ENCODE measurements at regions not wholly inside any gene's neighbourhood (a gene's known extent, or its start where the extent isn't known, plus 50 kb on each side); places are given as distances from the start of the nearest gene placed in this dataset.
A peak's percentile ranks its signal among the peaks of the same experiment; 100 is the strongest.

DNA sequence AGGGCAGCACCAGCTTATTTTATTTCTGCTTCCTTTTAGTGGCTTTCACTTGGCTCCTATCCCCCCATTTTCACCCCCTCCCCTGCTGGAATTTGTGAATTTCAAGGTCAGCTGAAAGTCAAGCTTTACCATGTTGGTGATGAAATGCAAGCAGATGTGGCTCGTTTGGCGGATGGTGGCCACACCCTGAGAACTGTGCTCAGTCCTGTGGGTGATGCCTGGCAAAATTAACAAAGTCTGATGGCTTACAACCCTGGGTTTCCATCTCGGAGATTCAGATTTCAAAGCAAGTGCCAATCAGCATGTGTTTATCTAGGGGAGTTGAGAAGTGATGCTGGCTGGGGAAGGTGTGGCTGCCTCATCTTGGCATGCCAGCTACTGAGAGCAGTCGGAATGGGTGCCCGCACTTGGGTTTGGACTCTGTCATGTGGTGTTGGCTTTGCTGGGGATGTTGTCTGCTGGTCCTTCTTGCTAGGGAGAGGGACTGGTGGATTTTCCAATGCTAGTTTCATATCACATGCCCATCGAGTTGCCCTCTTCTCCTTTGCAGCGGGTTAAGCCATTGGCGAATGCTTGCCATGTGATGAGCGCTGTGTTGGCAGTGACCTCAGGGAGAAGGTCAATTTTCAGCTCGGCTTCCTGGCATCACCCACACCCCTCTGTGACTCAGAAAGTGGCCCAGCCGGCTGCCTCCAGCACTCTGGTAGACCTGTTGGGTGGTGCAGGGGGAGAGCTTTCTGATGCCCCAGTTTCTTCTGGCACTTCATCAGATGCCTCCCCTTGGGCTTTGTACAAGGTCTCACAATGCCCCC lies 77.0 kb upstream of the PITX1 start:
- Histone ChIP-seq H3K27ac (ENCODE audit: low read depth in 2 of 2, low read length in 1 of 2) (peak overlapping the region; percentile 96 to 99), H3K4me1 (ENCODE audit: control insufficient read depth in 2 of 2, insufficient read depth in 2 of 2, low read length in 1 of 2) (peaks cover 7 to 31% of the 10 kb centered on the region in 2 donors)
- 46 to 55% methylated on average over 11 of the region's 11 CpGs for WGBS, 2 donors

GRCh38 chr5:135108992-135109391 lies 75.0 kb upstream of the PITX1 start:
- peaks cover 0 to 3% of the 10 kb centered on the region in 2 donors for H3K36me3 ChIP-seq (ENCODE audit: control insufficient read depth in 2 of 2, insufficient read depth in 2 of 2, low read length in 1 of 2)
- H3K4me1 ChIP-seq (ENCODE audit: control insufficient read depth in 2 of 2, insufficient read depth in 2 of 2, low read length in 1 of 2), result peaks cover 7 to 28% of the 10 kb centered on the region in 2 donors
- H3K27me3 ChIP-seq (ENCODE audit: control insufficient read depth in 1 of 2, insufficient read depth in 2 of 2, low read length in 2 of 2), result no peaks in the 10 kb centered on the region
- H3K27ac ChIP-seq (ENCODE audit: low read depth in 2 of 2, low read length in 1 of 2), result no peak overlapping the region
- no peak overlapping the region for H3K4me3 ChIP-seq (ENCODE audit: low read depth in 1 of 2, low read length in 2 of 2)
- H3K9me3 ChIP-seq (ENCODE audit: control insufficient read depth in 2 of 2, insufficient read depth in 1 of 2, low read depth in 1 of 2, low read length in 1 of 2), result peaks cover 0 to 3% of the 10 kb centered on the region in 2 donors
- WGBS, 2 donors, result 92 to 94% methylated on average over 7 of the region's 7 CpGs

More for the DNA sequence above, 77.0 kb upstream of the PITX1 start:
- Histone ChIP-seq H3K9me3 (ENCODE audit: control insufficient read depth in 2 of 2, insufficient read depth in 1 of 2, low read depth in 1 of 2, low read length in 1 of 2) (no peaks in the 10 kb centered on the region), H3K4me3 (ENCODE audit: low read depth in 1 of 2, low read length in 2 of 2) (no peak overlapping the region), H3K36me3 (ENCODE audit: control insufficient read depth in 2 of 2, insufficient read depth in 2 of 2, low read length in 1 of 2) (no peaks in the 10 kb centered on the region), H3K27me3 (ENCODE audit: control insufficient read depth in 1 of 2, insufficient read depth in 2 of 2, low read length in 2 of 2) (no peaks in the 10 kb centered on the region)

DNA sequence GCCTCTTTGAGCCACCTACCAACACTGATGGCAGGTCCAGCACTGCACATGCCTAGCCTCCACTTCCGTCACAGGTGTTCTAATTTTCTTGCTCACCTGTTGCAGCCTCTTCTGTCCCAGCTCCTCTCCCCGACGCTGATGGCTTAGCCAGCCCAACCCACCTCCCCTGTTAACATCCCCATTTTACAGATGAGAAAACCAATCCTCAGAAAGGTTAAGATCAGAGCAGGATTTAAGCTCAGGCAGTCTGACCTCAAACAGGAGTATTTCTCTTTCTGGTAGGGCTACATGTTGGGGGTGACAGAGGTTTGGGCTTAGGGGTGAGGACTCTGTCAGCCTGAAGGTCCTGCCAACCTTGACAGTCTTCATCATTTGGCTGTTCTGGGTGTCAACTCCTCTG lies 74.5 kb upstream of the PITX1 start:
- H3K27ac ChIP-seq (ENCODE audit: low read depth in 2 of 2, low read length in 1 of 2), result no peak overlapping the region
- peaks cover 0 to 3% of the 10 kb centered on the region in 2 donors for H3K9me3 ChIP-seq (ENCODE audit: control insufficient read depth in 2 of 2, insufficient read depth in 1 of 2, low read depth in 1 of 2, low read length in 1 of 2)
- no peaks in the 10 kb centered on the region for H3K27me3 ChIP-seq (ENCODE audit: control insufficient read depth in 1 of 2, insufficient read depth in 2 of 2, low read length in 2 of 2)
- peaks cover 7 to 28% of the 10 kb centered on the region in 2 donors for H3K4me1 ChIP-seq (ENCODE audit: control insufficient read depth in 2 of 2, insufficient read depth in 2 of 2, low read length in 1 of 2)
- H3K36me3 ChIP-seq (ENCODE audit: control insufficient read depth in 2 of 2, insufficient read depth in 2 of 2, low read length in 1 of 2), result peaks cover 0 to 3% of the 10 kb centered on the region in 2 donors
- WGBS, 2 donors, result 97 to 98% methylated on average over 3 of the region's 3 CpGs
- no peak overlapping the region for H3K4me3 ChIP-seq (ENCODE audit: low read depth in 1 of 2, low read length in 2 of 2)

GRCh38 chr5:135107986-135108385 lies 74.0 kb upstream of the PITX1 start:
- 88 to 90% methylated on average over 3 of the region's 3 CpGs for WGBS, 2 donors
- Histone ChIP-seq H3K4me1 (ENCODE audit: control insufficient read depth in 2 of 2, insufficient read depth in 2 of 2, low read length in 1 of 2) (peaks cover 7 to 28% of the 10 kb centered on the region in 2 donors), H3K36me3 (ENCODE audit: control insufficient read depth in 2 of 2, insufficient read depth in 2 of 2, low read length in 1 of 2) (peaks cover 0 to 3% of the 10 kb centered on the region in 2 donors), H3K9me3 (ENCODE audit: control insufficient read depth in 2 of 2, insufficient read depth in 1 of 2, low read depth in 1 of 2, low read length in 1 of 2) (peaks cover 0 to 3% of the 10 kb centered on the region in 2 donors), H3K4me3 (ENCODE audit: low read depth in 1 of 2, low read length in 2 of 2) (no peak overlapping the region), H3K27me3 (ENCODE audit: control insufficient read depth in 1 of 2, insufficient read depth in 2 of 2, low read length in 2 of 2) (no peaks in the 10 kb centered on the region), H3K27ac (ENCODE audit: low read depth in 2 of 2, low read length in 1 of 2) (no peak overlapping the region)

DNA sequence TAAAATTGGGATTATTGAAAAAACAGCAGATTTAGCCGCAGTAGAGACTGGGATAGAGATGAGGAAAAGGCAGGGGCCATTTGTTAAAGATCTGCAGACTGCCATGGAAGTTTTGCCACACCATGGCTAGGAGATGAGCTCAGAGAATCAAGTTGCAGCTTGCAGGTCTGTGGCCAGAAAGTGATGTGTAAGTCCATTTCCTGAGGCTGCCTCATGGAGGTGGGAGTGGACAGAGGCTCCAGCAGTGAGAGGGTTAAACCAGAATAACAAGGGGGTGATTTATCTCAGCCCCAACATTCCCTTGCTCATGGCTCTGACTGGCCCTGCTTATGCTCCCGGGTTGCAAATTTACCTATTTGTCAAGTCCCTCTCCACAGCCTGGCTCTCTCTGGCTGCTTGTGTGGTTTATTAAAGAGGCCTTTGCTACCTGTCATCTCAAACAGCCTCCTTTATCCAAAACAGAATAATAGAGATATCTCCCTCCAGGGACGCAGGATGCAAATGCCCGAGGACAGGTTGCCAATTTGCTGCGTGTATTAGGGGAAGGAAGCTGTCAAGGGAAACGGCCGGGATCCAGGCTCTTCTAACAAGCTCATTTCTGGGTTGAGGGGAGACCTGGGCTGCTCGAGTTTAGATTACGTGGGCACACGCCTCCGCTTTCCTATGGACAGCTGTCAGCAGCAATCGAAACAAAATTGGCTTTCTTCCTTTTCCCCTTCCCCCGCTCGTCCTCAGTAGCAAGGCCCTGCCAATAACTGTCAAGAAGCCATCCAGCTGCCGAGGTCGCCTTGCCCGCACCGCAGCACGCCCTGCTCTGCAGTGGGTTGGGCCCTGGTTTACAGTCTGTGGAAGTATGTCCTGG lies 72.8 kb upstream of the PITX1 start:
- no peaks in the 10 kb centered on the region for H3K27me3 ChIP-seq (ENCODE audit: control insufficient read depth in 1 of 2, insufficient read depth in 2 of 2, low read length in 2 of 2)
- peak overlapping the region in 1 of 2 donors; percentile 2 for H3K27ac ChIP-seq (ENCODE audit: low read depth in 2 of 2, low read length in 1 of 2)
- no peak overlapping the region for H3K4me3 ChIP-seq (ENCODE audit: low read depth in 1 of 2, low read length in 2 of 2)
- H3K4me1 ChIP-seq (ENCODE audit: control insufficient read depth in 2 of 2, insufficient read depth in 2 of 2, low read length in 1 of 2), result peaks cover 3 to 25% of the 10 kb centered on the region in 2 donors
- H3K36me3 ChIP-seq (ENCODE audit: control insufficient read depth in 2 of 2, insufficient read depth in 2 of 2, low read length in 1 of 2), result peaks cover 0 to 3% of the 10 kb centered on the region in 2 donors
- peaks cover 0 to 3% of the 10 kb centered on the region in 2 donors for H3K9me3 ChIP-seq (ENCODE audit: control insufficient read depth in 2 of 2, insufficient read depth in 1 of 2, low read depth in 1 of 2, low read length in 1 of 2)
- 56 to 74% methylated on average over 19 of the region's 19 CpGs for WGBS, 2 donors

GRCh38 chr5:135106136-135106535 lies 72.1 kb upstream of the PITX1 start:
- Histone ChIP-seq H3K27ac (ENCODE audit: low read depth in 2 of 2, low read length in 1 of 2) (no peak overlapping the region), H3K4me3 (ENCODE audit: low read depth in 1 of 2, low read length in 2 of 2) (no peak overlapping the region), H3K27me3 (ENCODE audit: control insufficient read depth in 1 of 2, insufficient read depth in 2 of 2, low read length in 2 of 2) (no peaks in the 10 kb centered on the region), H3K36me3 (ENCODE audit: control insufficient read depth in 2 of 2, insufficient read depth in 2 of 2, low read length in 1 of 2) (peaks cover 0 to 3% of the 10 kb centered on the region in 2 donors), H3K4me1 (ENCODE audit: control insufficient read depth in 2 of 2, insufficient read depth in 2 of 2, low read length in 1 of 2) (peaks cover 3 to 20% of the 10 kb centered on the region in 2 donors), H3K9me3 (ENCODE audit: control insufficient read depth in 2 of 2, insufficient read depth in 1 of 2, low read depth in 1 of 2, low read length in 1 of 2) (peaks cover 0 to 3% of the 10 kb centered on the region in 2 donors)
- 66 to 72% methylated on average over 3 of the region's 3 CpGs for WGBS, 2 donors

DNA sequence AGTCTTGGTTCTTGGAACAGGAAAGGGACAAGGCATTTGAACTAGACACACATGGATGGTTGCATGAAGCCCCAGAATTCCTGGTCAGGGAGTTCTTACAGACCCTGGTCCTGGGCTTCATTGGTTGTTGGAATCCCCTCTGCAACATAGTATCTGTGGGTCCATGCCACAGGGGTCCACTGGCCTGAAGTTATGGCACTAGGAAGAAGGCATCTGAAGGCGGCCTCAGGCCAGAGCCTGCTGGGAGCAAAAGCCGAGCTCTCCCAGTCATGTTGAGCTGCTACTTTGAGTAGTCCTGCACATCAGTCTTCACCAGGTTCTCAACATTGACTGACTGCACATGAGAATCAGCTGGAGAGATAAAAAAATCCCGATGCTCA lies 71.1 kb upstream of the PITX1 start:
- 91 to 92% methylated on average over 3 of the region's 3 CpGs for WGBS, 2 donors
- H3K36me3 ChIP-seq (ENCODE audit: control insufficient read depth in 2 of 2, insufficient read depth in 2 of 2, low read length in 1 of 2), result peaks cover 0 to 3% of the 10 kb centered on the region in 2 donors
- no peak overlapping the region for H3K4me3 ChIP-seq (ENCODE audit: low read depth in 1 of 2, low read length in 2 of 2)
- peaks cover 0 to 3% of the 10 kb centered on the region in 2 donors for H3K9me3 ChIP-seq (ENCODE audit: control insufficient read depth in 2 of 2, insufficient read depth in 1 of 2, low read depth in 1 of 2, low read length in 1 of 2)
- peaks cover 3 to 19% of the 10 kb centered on the region in 2 donors for H3K4me1 ChIP-seq (ENCODE audit: control insufficient read depth in 2 of 2, insufficient read depth in 2 of 2, low read length in 1 of 2)
- H3K27me3 ChIP-seq (ENCODE audit: control insufficient read depth in 1 of 2, insufficient read depth in 2 of 2, low read length in 2 of 2), result no peaks in the 10 kb centered on the region
- no peak overlapping the region for H3K27ac ChIP-seq (ENCODE audit: low read depth in 2 of 2, low read length in 1 of 2)

DNA sequence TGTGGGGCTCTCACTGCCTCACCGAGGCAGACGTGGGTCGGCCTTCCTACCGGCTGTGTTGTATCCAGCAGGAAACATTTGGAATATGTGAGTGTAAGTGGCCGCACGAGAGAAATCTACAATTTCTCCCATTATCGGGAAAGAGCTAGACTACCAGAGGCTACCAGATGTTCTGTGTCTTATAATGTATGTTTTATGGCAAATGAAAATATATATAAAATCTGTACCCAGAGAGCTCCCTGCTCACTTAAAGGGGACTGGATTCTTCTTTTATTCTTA lies 69.5 kb upstream of the PITX1 start:
- 84 to 87% methylated on average over 7 of the region's 7 CpGs for WGBS, 2 donors
- no peak overlapping the region for H3K27ac ChIP-seq (ENCODE audit: low read depth in 2 of 2, low read length in 1 of 2)
- no peaks in the 10 kb centered on the region for H3K27me3 ChIP-seq (ENCODE audit: control insufficient read depth in 1 of 2, insufficient read depth in 2 of 2, low read length in 2 of 2)
- H3K36me3 ChIP-seq (ENCODE audit: control insufficient read depth in 2 of 2, insufficient read depth in 2 of 2, low read length in 1 of 2), result peaks cover 0 to 3% of the 10 kb centered on the region in 2 donors
- H3K4me3 ChIP-seq (ENCODE audit: low read depth in 1 of 2, low read length in 2 of 2), result no peak overlapping the region
- H3K4me1 ChIP-seq (ENCODE audit: control insufficient read depth in 2 of 2, insufficient read depth in 2 of 2, low read length in 1 of 2), result peaks cover 3 to 12% of the 10 kb centered on the region in 2 donors
- peaks cover 0 to 3% of the 10 kb centered on the region in 2 donors for H3K9me3 ChIP-seq (ENCODE audit: control insufficient read depth in 2 of 2, insufficient read depth in 1 of 2, low read depth in 1 of 2, low read length in 1 of 2)

DNA sequence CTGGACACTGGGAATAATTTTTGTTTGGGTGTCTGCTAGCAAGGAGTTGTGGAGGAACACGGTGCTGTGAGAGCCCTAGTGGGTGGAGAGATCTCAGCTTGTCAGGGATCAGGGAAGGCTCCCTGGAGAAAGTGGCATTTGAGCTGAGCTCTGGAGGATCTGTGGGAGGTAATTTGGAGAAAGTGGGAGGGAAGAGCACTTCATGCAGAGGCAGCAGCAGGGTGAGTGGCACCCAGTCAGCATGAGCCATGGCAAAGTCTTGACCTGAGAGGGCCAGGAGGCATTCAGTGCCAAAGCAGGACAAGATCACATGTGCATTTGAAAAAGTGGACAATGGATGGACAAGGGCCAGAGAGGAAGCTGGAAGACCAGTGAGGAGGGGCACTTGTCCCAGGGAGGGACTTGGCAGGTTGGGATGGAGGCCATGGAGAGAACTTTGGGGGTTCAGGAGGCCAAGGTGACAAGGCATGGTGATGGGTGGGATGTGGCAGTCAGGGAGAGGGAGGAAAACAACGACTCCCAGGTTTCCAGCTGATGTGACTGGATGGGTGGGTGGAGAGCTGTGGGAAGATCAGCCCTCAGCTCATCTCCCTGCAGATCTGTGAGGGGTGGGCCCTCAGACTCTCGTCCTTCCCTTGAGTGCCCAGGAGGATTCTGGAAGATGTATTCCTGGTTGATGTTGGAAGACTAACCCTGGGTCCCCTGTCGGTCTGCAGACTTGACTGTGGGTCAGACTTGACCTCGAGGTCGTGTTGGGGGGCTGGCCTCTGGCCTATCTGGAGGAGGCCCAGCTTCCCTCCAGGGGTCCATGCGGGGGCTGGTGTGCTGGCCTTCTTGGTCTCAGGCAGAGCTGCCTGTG lies 68.9 kb upstream of the PITX1 start:
- H3K27me3 ChIP-seq (ENCODE audit: control insufficient read depth in 1 of 2, insufficient read depth in 2 of 2, low read length in 2 of 2), result no peaks in the 10 kb centered on the region
- no peak overlapping the region for H3K4me3 ChIP-seq (ENCODE audit: low read depth in 1 of 2, low read length in 2 of 2)
- 80 to 81% methylated on average over 7 of the region's 7 CpGs for WGBS, 2 donors
- H3K36me3 ChIP-seq (ENCODE audit: control insufficient read depth in 2 of 2, insufficient read depth in 2 of 2, low read length in 1 of 2), result peaks cover 0 to 3% of the 10 kb centered on the region in 2 donors
- no peak overlapping the region for H3K27ac ChIP-seq (ENCODE audit: low read depth in 2 of 2, low read length in 1 of 2)
- peaks cover 0 to 3% of the 10 kb centered on the region in 2 donors for H3K9me3 ChIP-seq (ENCODE audit: control insufficient read depth in 2 of 2, insufficient read depth in 1 of 2, low read depth in 1 of 2, low read length in 1 of 2)
- peaks cover 3 to 12% of the 10 kb centered on the region in 2 donors for H3K4me1 ChIP-seq (ENCODE audit: control insufficient read depth in 2 of 2, insufficient read depth in 2 of 2, low read length in 1 of 2)

Data from esophagus (tissue), 2 donors.